Hematopoietic multipotent progenitor cell (in vitro differentiated cells): ENCODE measurements at regions not wholly inside any gene's neighbourhood (a gene's known extent, or its start where the extent isn't known, plus 50 kb on each side); places are given as distances from the start of the nearest gene placed in this dataset. TPM values are rescaled to one million over a fixed set of nuclear protein-coding genes. Genes with fewer than 3 reads are reported as not detected.
"Not testable (repeated sequence)": the region's sequence is repeated elsewhere in the genome, so short reads cannot be mapped to it uniquely, and the experiment has no call there.

ENCODE experiments used
- DNase-seq, 3 donors: peaks; one replicate each; pipeline ENCODE4 v3.0.0-alpha.2; 2011 to 2015; ENCODE audit warnings: low read depth in 2 of 3, low spot score in 2 of 3
- small RNA-seq: library from RNA; depleted of rRNA; stranded (forward); fragments of <200 nt; gene quantifications from one replicate; pipeline ENCODE3, GENCODE V24; 2012

GRCh38 chr7:69526570-69526969, 71.7 kb upstream of the AUTS2 start:
- no peak for DNase-seq

GRCh38 chr7:69527706-69528105, 70.6 kb upstream of the AUTS2 start:
- no peak for DNase-seq

GRCh38 chr7:69531050-69531449, 67.2 kb upstream of the AUTS2 start:
- DNase-seq: no peak

GRCh38 chr7:69534461-69535041, 63.7 kb upstream of the AUTS2 start:
- no peak for DNase-seq

- no peak for DNase-seq
These were observed 60.6 kb upstream of the AUTS2 start for GRCh38 chr7:69537691-69538090.

GRCh38 chr7:69539531-69539930, 58.7 kb upstream of the AUTS2 start:
- DNase-seq: no peak

GRCh38 chr7:69540287-69540686, 58.0 kb upstream of the AUTS2 start:
- no peak for DNase-seq

- not testable (repeated sequence) for DNase-seq
These were observed 56.4 kb upstream of the AUTS2 start for GRCh38 chr7:69541779-69542432.

GRCh38 chr7:69545175-69545574, 53.1 kb upstream of the AUTS2 start:
- DNase-seq: no peak

Small RNA genes in the stretch of these regions (small RNA-seq; reads per million reads assigned to genes)
- not detected for gene MTATP6P21
- not detected for gene RF00019
- gene RNA5SP231: not detected
- gene RNU6-229P: not detected
- gene RNU6-832P: not detected
